SK-N-SH (cell line): ENCODE measurements at regions not wholly inside any gene's neighbourhood (a gene's known extent, or its start where the extent isn't known, plus 50 kb on each side); places are given as distances from the start of the nearest gene placed in this dataset.

Source experiments
- CTCF ChIA-PET: fragments of 300-600, 350-600 bp; formaldehyde crosslinking; extraction: SDS; loops from one replicate; lab custom pipeline; 2021; lab: Yijun Ruan, JAX
- POLR2A ChIA-PET: fragments of 350-600 bp; sonication (Branson Sonifier 250); formaldehyde crosslinking; extraction: SDS; loops from one replicate; lab custom pipeline; 2020; ENCODE audit warnings: antibody characterized with exemption, inconsistent platforms; lab: Yijun Ruan, JAX
- DNase-seq: peaks from one replicate; pipeline ENCODE4 v3.0.0; 2012
- H2AFZ ChIP-seq: fragments of 200-600 bp; sonication (generic); 2 replicates; pipeline ENCODE4 v1.8.1; 2016; ENCODE audit warnings: antibody characterized with exemption, mild to moderate bottlenecking, low read depth
- H3F3A ChIP-seq: fragments of 200-600 bp; sonication (generic); replicated peaks from 2 replicates; pipeline ENCODE3; 2016; ENCODE audit warnings: antibody characterized with exemption, mild to moderate bottlenecking; ENCODE audit not compliant: insufficient read depth
- H3K27ac ChIP-seq, 2 experiments: fragments of 200-500 bp in 1 of 2; fragments of 200-600 bp in 1 of 2; sonication (Bioruptor generic) in 1 of 2; sonication (generic), shearing (Covaris generic) in 1 of 2; 2 replicates each; pipeline versions ENCODE4 v1.5.1 to v1.6.1; 2014 to 2016; ENCODE audit warnings: low read depth in 2 of 2, inconsistent platforms in 1 of 2, low read length in 1 of 2, mild to moderate bottlenecking in 1 of 2, mixed read lengths in 1 of 2
- H3K27me3 ChIP-seq: fragments of 200-600 bp; sonication (generic), shearing (Covaris generic); 2 replicates; pipeline ENCODE4 v1.6.1; 2016; ENCODE audit warnings: mixed run types; ENCODE audit not compliant: insufficient read depth
- H3K36me3 ChIP-seq, 2 experiments: fragments of 200-500 bp in 1 of 2; fragments of 200-600 bp in 1 of 2; sonication (Bioruptor generic) in 1 of 2; sonication (generic) in 1 of 2; replicated peaks in 1 of 2; 2 replicates each; pipeline versions ENCODE3 to v1.5.1; 2014 to 2016; ENCODE audit warnings: low read length in 1 of 2, mild to moderate bottlenecking in 1 of 2; ENCODE audit not compliant: insufficient read depth in 2 of 2, control insufficient read depth in 1 of 2
- H3K4me1 ChIP-seq, 2 experiments: fragments of 200-500 bp in 1 of 2; fragments of 200-600 bp in 1 of 2; sonication (Bioruptor generic) in 1 of 2; sonication (generic), shearing (Covaris generic) in 1 of 2; 2 replicates each; pipeline versions ENCODE4 v1.5.1 to v1.6.1; 2014 to 2016; ENCODE audit warnings: low read depth in 1 of 2, low read length in 1 of 2, mixed run types in 1 of 2; ENCODE audit not compliant: insufficient read depth in 2 of 2, control insufficient read depth in 1 of 2
- H3K4me2 ChIP-seq: fragments of 200-600 bp; sonication (generic), shearing (Covaris generic); 2 replicates; pipeline ENCODE4 v1.6.1; 2017; ENCODE audit warnings: mixed run types
- H3K4me3 ChIP-seq, 2 experiments: fragments of 200-500 bp in 1 of 2; fragments of 200-600 bp in 1 of 2; sonication (Bioruptor generic) in 1 of 2; sonication (generic), shearing (Covaris generic) in 1 of 2; 2 replicates each; pipeline versions ENCODE4 v1.5.1 to v1.8.1; 2014 to 2016; ENCODE audit warnings: low read depth in 2 of 2, inconsistent platforms in 1 of 2, low read length in 1 of 2, mild to moderate bottlenecking in 1 of 2, mixed read lengths in 1 of 2, moderate library complexity in 1 of 2
- H3K79me2 ChIP-seq: fragments of 200-600 bp; sonication (generic); 2 replicates; pipeline ENCODE4 v1.8.1; 2017; ENCODE audit warnings: mild to moderate bottlenecking; ENCODE audit not compliant: insufficient read depth
- H3K9ac ChIP-seq: fragments of 200-600 bp; sonication (generic); 2 replicates; pipeline ENCODE4 v1.6.1; 2017; ENCODE audit warnings: mixed run types
- H3K9me2 ChIP-seq: fragments of 200-600 bp; sonication (generic); 2 replicates; pipeline ENCODE4 v1.6.1; 2017; ENCODE audit warnings: mixed run types
- H3K9me3 ChIP-seq: fragments of 200-600 bp; sonication (generic); 2 replicates; pipeline ENCODE4 v1.6.1; 2017; ENCODE audit warnings: mixed run types, mild to moderate bottlenecking, moderate library complexity
- H4K20me1 ChIP-seq: fragments of 200-600 bp; sonication (generic); 2 replicates; pipeline ENCODE4 v1.6.1; 2017; ENCODE audit warnings: mild to moderate bottlenecking, mixed run types; ENCODE audit not compliant: insufficient read depth
- CHD2 ChIP-seq: fragments of 150-350 bp; IDR thresholded peaks from 2 replicates; pipeline ENCODE4 v1.6.1; 2018; ENCODE audit warnings: low read length; ENCODE audit not compliant: partially characterized antibody
- EP300 ChIP-seq, 2 experiments: IDR thresholded peaks; 2 replicates each; pipeline versions ENCODE4 v1.4.0 to v1.6.1; 2012; ENCODE audit warnings: borderline replicate concordance in 1 of 2, low read depth in 1 of 2, low read length in 1 of 2
- EZH2phosphoT487 ChIP-seq: fragments of 200-600 bp; sonication (generic); IDR thresholded peaks from 2 replicates; pipeline ENCODE4 v1.6.1; 2017; ENCODE audit warnings: low read depth, mixed run types, mild to moderate bottlenecking, antibody characterized with exemption, moderate library complexity, borderline replicate concordance
- FOSL2 ChIP-seq: IDR thresholded peaks from 2 replicates; pipeline ENCODE4 v1.4.0; 2012; ENCODE audit warnings: low read depth, mild to moderate bottlenecking, moderate library complexity, borderline replicate concordance
- FOXJ3 ChIP-seq: sonication (generic); formaldehyde crosslinking; IDR thresholded peaks from 2 replicates; pipeline ENCODE4 v1.5.1; 2020; ENCODE audit warnings: mild to moderate bottlenecking, missing genetic modification reagents
- GABPA ChIP-seq: IDR thresholded peaks from 2 replicates; pipeline ENCODE4 v1.4.0; 2012; ENCODE audit warnings: low read depth, mild to moderate bottlenecking
- GATA2 ChIP-seq: sonication (generic); formaldehyde crosslinking; IDR thresholded peaks from 2 replicates; pipeline ENCODE4 v1.5.0; 2020; ENCODE audit warnings: mild to moderate bottlenecking, missing genetic modification reagents
- MXI1 ChIP-seq: IDR thresholded peaks from 2 replicates; pipeline ENCODE4 v1.6.1; 2012; ENCODE audit warnings: mild to moderate bottlenecking, low read depth, low read length, improper control_type of control experiment
- RAD21 ChIP-seq: IDR thresholded peaks from 2 replicates; pipeline ENCODE4 v1.6.1; 2012; ENCODE audit warnings: mild to moderate bottlenecking, low read length
- RCOR1 ChIP-seq: fragments of 150-350 bp; IDR thresholded peaks from 2 replicates; pipeline ENCODE4 v1.6.1; 2017; ENCODE audit warnings: antibody characterized with exemption, low read length
- REST ChIP-seq: IDR thresholded peaks from 2 replicates; pipeline ENCODE4 v1.6.1; 2012; ENCODE audit warnings: mild to moderate bottlenecking, low read depth, low read length, moderate library complexity
- RXRA ChIP-seq: IDR thresholded peaks from 2 replicates; pipeline ENCODE4 v1.4.0; 2012; ENCODE audit warnings: low read depth, mild to moderate bottlenecking, borderline replicate concordance
- TCF12 ChIP-seq: IDR thresholded peaks from 2 replicates; pipeline ENCODE4 v1.4.0; 2012
- TEAD4 ChIP-seq: IDR thresholded peaks from 2 replicates; pipeline ENCODE4 v1.4.0; 2012; ENCODE audit warnings: mild to moderate bottlenecking, borderline replicate concordance; ENCODE audit not compliant: insufficient read depth
- WGBS: methylation state at CpG from one replicate; pipeline ENCODE4 v1.1.6; 2017; ENCODE audit warnings: low lambda C conversion rate; 5-methylcytosine and 5-hydroxymethylcytosine counted together
- TF ChIP-seq, protein P1 (sequence below): IDR thresholded peaks from 2 replicates; pipeline ENCODE4 v1.4.0; 2012; ENCODE audit warnings: low read depth, borderline replicate concordance
- TF ChIP-seq, protein P2 (sequence below): IDR thresholded peaks from 2 replicates; pipeline ENCODE4 v1.4.0; 2012; ENCODE audit warnings: low read depth
- TF ChIP-seq, protein P3 (sequence below): fragments of 150-350 bp; IDR thresholded peaks from 2 replicates; pipeline ENCODE4 v1.6.1; 2017; ENCODE audit warnings: antibody characterized with exemption, low read length, low read depth, borderline replicate concordance
- TF ChIP-seq, protein P4 (sequence below): fragments of 200-600 bp; sonication (generic); IDR thresholded peaks from 2 replicates; pipeline ENCODE4 v1.6.1; 2017; ENCODE audit warnings: antibody characterized with exemption, mild to moderate bottlenecking, moderate library complexity

GRCh38 chr10:114729103-114729659 is 71.1 kb upstream of the ABLIM1 start:
- Histone ChIP-seq H3K4me1 (peaks cover 0 to 10% of the 10 kb centered on the region in 2 experiments; a peak in 2 of 4 replicates), H3K4me2 (no peak overlapping the region), H2AFZ (no peak overlapping the region), H3K9me2 (no peaks in the 10 kb centered on the region), H3K4me3 (no peak overlapping the region), H3K9me3 (no peaks in the 10 kb centered on the region), H3K79me2 (no peaks in the 10 kb centered on the region), H3K36me3 (peaks cover 0 to 5% of the 10 kb centered on the region in 2 experiments), H3K27me3 (no peaks in the 10 kb centered on the region), H3F3A (no peaks in the 10 kb centered on the region), H4K20me1 (no peaks in the 10 kb centered on the region), H3K9ac (no peak overlapping the region), H3K27ac (peak overlapping the region in 1 of 2 experiments; percentile 35; a peak in 1 of 4 replicates)
- 24% methylated on average over 3 of the region's 3 CpGs for WGBS
- CTCF ChIA-PET: interaction anchor here (0.8 to 1.7 kb wide), 8 partner anchors 25 to 259 kb away, joined by 3 to 5 read pairs (median 4); partner anchors contain the start of gene FHIP2A
- POLR2A ChIA-PET: no interaction called here
- DNase-seq: peak; percentile 67
- TF ChIP-seq TEAD4 (peak; percentile 32; the same call in 1 of the 2 replicates), CHD2 (peak; percentile 59), MXI1 (peak; percentile 13; the same call in 1 of the 2 replicates), RAD21 (0 out of 2 replicates have a peak, but pooled peaks have one; percentile 1), EP300 (IDR thresholded peaks at IDR 0.05; ENCODE audit: borderline replicate concordance in 1 of 2, low read depth in 1 of 2, low read length in 1 of 2) (peak in 1 of 2 experiments; percentile 96; a peak in 2 of 4 replicates), RXRA (no peak), TCF12 (peak; percentile 48), FOXJ3 (CRISPR knock-in tag) (peak; percentile 62), GATA2 (peak; percentile 70), RCOR1 (peak; percentile 97), GABPA (no peak)
- TF ChIP-seq, protein P1, sequence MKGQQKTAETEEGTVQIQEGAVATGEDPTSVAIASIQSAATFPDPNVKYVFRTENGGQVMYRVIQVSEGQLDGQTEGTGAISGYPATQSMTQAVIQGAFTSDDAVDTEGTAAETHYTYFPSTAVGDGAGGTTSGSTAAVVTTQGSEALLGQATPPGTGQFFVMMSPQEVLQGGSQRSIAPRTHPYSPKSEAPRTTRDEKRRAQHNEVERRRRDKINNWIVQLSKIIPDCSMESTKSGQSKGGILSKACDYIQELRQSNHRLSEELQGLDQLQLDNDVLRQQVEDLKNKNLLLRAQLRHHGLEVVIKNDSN: no peak

DNA sequence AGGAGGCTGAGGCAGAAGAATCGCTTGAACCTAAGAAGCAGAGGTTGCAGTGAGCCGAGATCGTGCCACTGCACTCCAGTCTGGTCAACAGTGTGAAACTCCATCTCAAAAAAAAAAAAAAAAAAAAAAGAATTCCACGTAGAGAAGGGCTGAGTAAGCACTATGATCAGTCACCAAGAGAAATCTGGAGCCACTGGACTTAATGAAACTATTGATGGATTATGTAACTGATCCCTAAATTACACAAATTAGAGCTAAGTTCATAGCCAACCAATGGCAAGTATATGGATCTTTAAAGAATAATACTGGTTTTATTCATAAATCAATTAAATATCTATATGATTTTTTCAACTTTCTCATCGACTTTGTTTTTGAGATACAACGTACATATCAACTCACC is 72.2 kb upstream of the ABLIM1 start:
- CTCF ChIA-PET: interaction anchor here (1.2 to 1.7 kb wide), 3 partner anchors 26 to 260 kb away, joined by 3 to 4 read pairs (median 4); no protein-coding TSS in a partner anchor
- no peaks in the 10 kb centered on the region for H3K9me3 ChIP-seq
- no peaks in the 10 kb centered on the region for H3K9me2 ChIP-seq
- no peak overlapping the region for H3K9ac ChIP-seq
- H3K4me3 ChIP-seq: no peak overlapping the region
- no peaks in the 10 kb centered on the region for H3K27me3 ChIP-seq
- WGBS: 92% methylated on average over 6 of the region's 6 CpGs
- no peaks in the 10 kb centered on the region for H4K20me1 ChIP-seq
- H3K79me2 ChIP-seq: no peaks in the 10 kb centered on the region
- H3K4me2 ChIP-seq: no peak overlapping the region
- no peak overlapping the region for H2AFZ ChIP-seq
- POLR2A ChIA-PET: no interaction called here
- no peak for DNase-seq
- H3K4me1 ChIP-seq: peaks cover 0 to 4% of the 10 kb centered on the region in 2 experiments; a peak in 2 of 4 replicates
- H3F3A ChIP-seq: no peaks in the 10 kb centered on the region
- TF ChIP-seq REST (no peak), FOSL2 (no peak), GABPA (no peak), EZH2phosphoT487 (no peak), RCOR1 (no peak)
- TF ChIP-seq, protein P2, sequence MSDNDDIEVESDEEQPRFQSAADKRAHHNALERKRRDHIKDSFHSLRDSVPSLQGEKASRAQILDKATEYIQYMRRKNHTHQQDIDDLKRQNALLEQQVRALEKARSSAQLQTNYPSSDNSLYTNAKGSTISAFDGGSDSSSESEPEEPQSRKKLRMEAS: no peak
- TF ChIP-seq, protein P3, sequence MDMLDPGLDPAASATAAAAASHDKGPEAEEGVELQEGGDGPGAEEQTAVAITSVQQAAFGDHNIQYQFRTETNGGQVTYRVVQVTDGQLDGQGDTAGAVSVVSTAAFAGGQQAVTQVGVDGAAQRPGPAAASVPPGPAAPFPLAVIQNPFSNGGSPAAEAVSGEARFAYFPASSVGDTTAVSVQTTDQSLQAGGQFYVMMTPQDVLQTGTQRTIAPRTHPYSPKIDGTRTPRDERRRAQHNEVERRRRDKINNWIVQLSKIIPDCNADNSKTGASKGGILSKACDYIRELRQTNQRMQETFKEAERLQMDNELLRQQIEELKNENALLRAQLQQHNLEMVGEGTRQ: no peak
- TF ChIP-seq, protein P4, sequence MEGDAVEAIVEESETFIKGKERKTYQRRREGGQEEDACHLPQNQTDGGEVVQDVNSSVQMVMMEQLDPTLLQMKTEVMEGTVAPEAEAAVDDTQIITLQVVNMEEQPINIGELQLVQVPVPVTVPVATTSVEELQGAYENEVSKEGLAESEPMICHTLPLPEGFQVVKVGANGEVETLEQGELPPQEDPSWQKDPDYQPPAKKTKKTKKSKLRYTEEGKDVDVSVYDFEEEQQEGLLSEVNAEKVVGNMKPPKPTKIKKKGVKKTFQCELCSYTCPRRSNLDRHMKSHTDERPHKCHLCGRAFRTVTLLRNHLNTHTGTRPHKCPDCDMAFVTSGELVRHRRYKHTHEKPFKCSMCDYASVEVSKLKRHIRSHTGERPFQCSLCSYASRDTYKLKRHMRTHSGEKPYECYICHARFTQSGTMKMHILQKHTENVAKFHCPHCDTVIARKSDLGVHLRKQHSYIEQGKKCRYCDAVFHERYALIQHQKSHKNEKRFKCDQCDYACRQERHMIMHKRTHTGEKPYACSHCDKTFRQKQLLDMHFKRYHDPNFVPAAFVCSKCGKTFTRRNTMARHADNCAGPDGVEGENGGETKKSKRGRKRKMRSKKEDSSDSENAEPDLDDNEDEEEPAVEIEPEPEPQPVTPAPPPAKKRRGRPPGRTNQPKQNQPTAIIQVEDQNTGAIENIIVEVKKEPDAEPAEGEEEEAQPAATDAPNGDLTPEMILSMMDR: no peak
- peaks cover 0 to 5% of the 10 kb centered on the region in 2 experiments for H3K36me3 ChIP-seq
- no peak overlapping the region for H3K27ac ChIP-seq
